Umbilical cord (tissue), 1 donor: ENCODE measurements at regions not wholly inside any gene's neighbourhood (a gene's known extent, or its start where the extent isn't known, plus 50 kb on each side); places are given as distances from the start of the nearest gene placed in this dataset.
A peak's percentile ranks its signal among the peaks of the same experiment; 100 is the strongest.

Source experiments
- DNase-seq: peaks from one replicate; pipeline ENCODE4 v3.0.0-alpha.2; 2015; ENCODE audit warnings: low spot score

DNA sequence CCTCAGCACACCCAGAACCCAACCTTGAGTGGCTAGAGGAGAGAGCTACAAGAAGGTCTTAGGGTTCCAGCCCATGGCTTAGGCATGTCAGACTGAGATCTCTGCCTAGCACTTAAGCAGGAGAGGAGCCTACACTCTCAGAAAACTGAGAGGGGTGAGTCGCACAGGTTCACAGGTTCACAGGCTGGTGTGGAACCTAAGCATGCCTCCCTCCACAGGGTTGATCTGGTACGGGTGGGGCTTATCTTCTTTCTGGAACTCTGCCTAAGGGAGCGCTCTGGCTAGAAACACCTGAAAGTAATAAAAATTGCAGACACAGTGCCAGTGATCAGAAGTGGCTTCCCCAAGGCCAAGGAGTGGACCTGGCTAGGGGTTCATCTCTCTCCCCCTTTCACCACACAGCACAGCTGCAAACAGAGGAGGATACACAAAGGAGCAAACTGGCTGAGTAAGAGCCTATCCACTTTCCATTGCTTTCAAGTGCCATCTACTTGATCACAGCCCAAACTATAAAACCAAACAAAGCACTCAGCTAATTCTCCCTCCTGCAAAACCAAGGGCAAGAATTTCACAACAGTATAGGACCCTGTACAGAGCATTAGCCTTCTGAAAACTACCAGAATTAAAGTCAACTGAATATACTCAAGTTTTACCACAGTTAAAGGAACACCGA lies 481.9 kb upstream of the SETBP1 start:
- no peak for DNase-seq

- no peak for DNase-seq
Measured at GRCh38 chr18:44213293-44213692, 467.4 kb upstream of the SETBP1 start.

GRCh38 chr18:44214396-44214795 lies 466.3 kb upstream of the SETBP1 start:
- no peak for DNase-seq

- no peak for DNase-seq
Measured at GRCh38 chr18:44216169-44216568, 464.5 kb upstream of the SETBP1 start.

- no peak for DNase-seq
Measured at GRCh38 chr18:44227501-44227900, 453.2 kb upstream of the SETBP1 start.

GRCh38 chr18:44229693-44230108 lies 451.0 kb upstream of the SETBP1 start:
- peak; percentile 82 for DNase-seq

- DNase-seq = no peak
Measured at GRCh38 chr18:44231936-44232335, 448.8 kb upstream of the SETBP1 start.

- DNase-seq = no peak
Measured at GRCh38 chr18:44232500-44232899, 448.2 kb upstream of the SETBP1 start.

- DNase-seq = no peak
Measured at GRCh38 chr18:44238454-44238853, 442.2 kb upstream of the SETBP1 start.

GRCh38 chr18:44238911-44239310 lies 441.8 kb upstream of the SETBP1 start:
- DNase-seq = no peak

- no peak for DNase-seq
Measured at GRCh38 chr18:44241020-44241419, 439.7 kb upstream of the SETBP1 start.

DNA sequence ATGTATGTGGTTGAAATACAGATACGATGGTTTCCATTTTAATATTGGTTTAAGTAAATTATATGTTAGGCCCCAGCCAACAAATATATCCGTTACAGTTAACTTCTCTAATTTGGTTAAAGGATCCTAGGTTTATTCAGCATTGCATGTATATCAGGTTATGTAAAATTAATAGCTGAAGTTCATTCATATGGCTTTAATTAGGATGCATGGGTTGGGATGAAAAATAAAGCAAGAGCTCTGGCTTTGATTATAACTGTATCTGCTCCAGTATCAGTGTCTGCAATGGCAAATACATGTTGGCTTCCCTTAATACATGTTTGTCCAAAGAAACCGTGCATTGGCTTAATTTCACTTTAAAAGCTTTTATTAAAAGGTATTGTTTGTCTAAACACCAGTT lies 435.7 kb upstream of the SETBP1 start:
- no peak for DNase-seq

DNA sequence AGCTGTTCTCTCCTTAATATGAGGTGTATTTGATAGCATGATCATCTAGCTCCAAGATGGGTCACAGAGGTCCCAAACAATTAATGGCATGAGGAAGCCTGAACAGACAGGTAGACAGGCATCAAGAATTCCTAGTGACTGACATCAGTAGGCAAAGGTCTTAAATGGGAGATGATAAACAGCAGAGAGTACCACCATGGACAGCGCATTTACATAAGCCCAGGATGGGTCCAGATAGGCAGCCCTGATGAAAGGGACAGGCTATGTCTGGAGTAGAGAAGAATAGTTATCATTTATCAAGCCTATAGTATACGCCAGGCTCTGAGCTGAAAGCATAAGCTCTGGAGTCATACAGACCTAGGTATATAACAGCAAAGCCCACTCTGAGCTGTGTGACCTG lies 434.7 kb upstream of the SETBP1 start:
- no peak for DNase-seq

- DNase-seq = no peak
Measured at GRCh38 chr18:44258086-44258485, 422.6 kb upstream of the SETBP1 start.

DNA sequence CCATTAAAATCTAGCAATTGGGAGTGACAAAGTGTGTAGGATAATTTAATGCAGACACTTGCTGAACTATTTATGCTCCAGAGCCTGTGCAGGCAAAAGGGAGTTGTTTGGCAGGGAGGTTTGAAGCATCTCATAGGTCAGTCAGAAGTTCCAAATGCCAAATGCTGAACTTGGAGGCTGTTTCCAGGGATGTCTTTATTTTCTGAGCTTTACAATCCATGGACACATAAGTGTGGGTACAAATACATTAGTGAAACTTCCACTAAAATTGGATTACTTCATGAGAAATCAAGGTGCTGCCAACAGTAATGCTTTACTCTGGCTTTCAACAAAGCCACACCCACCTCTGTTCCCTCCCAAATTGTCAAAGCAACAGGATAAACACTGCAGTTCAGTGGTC lies 422.1 kb upstream of the SETBP1 start:
- DNase-seq = no peak

DNA sequence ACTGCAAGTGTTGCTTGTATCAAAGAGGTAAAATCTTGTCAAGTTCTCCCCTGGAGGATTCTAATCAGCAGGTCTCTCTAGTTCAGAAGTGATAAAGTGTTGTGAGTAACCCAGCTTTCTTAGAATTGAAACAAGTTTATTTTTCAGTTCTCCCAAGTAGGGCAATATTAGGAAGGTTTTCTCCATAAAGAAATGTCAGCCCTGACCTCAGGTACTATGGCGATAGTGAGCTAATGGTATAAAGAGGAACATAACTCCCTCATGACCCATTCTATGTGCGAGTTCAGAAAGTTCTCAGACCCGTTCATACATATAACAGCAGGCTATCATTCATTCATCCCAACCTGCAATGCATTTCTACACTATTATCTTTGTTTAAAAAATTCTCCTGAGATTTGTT lies 421.1 kb upstream of the SETBP1 start:
- DNase-seq = no peak

- no peak for DNase-seq
Measured at GRCh38 chr18:44265437-44265836, 415.3 kb upstream of the SETBP1 start.

DNA sequence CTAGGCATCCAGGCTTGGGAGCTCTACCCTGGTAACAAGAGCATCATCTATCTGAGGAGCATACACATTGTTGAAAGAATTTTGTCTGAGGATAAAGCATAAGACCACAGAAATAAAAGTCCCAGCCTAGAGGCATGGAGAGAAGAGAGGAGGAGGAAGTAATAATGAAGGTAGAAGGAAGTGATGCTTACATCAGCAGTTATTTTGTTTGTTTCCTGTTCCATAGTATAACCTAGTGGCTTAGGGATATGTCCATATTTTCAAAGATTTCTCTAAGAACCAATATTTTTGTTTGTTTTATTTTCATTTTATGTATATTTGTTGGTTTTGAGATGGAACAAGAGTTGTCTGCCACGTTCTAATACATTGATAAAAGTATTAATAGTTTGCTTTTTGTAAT lies 407.4 kb upstream of the SETBP1 start:
- DNase-seq = no peak

GRCh38 chr18:44280479-44280878 lies 400.2 kb upstream of the SETBP1 start:
- no peak for DNase-seq

GRCh38 chr18:44286049-44286448 lies 394.6 kb upstream of the SETBP1 start:
- DNase-seq = no peak

GRCh38 chr18:44290366-44290977 lies 390.2 kb upstream of the SETBP1 start:
- peak; percentile 11 for DNase-seq

GRCh38 chr18:44298566-44298965 lies 382.1 kb upstream of the SETBP1 start:
- no peak for DNase-seq

DNA sequence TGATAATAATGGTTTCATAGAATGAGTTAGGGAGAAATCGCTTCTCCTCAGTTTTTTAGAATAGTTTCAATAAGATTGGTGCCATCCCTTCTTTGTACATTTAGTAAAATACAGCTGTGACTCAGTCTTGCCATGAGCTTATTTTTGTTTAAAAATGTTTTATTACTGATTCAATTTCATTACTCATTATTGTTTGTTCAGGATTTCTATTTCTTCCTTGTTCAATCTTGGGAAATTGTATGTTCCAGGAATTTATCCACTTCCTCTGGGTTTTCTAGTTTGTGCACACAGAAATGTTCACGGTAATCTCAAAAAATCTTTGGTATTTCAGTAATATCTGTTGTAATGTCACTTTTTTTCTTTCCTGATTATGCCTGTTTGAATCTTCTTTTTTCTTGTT lies 371.5 kb upstream of the SETBP1 start:
- DNase-seq = peak; percentile 33
